ENCODE measurements at regions not wholly inside any gene's neighbourhood (a gene's known extent, or its start where the extent isn't known, plus 50 kb on each side); places are given as distances from the start of the nearest gene placed in this dataset.

- TF ChIP-seq, protein P1, sequence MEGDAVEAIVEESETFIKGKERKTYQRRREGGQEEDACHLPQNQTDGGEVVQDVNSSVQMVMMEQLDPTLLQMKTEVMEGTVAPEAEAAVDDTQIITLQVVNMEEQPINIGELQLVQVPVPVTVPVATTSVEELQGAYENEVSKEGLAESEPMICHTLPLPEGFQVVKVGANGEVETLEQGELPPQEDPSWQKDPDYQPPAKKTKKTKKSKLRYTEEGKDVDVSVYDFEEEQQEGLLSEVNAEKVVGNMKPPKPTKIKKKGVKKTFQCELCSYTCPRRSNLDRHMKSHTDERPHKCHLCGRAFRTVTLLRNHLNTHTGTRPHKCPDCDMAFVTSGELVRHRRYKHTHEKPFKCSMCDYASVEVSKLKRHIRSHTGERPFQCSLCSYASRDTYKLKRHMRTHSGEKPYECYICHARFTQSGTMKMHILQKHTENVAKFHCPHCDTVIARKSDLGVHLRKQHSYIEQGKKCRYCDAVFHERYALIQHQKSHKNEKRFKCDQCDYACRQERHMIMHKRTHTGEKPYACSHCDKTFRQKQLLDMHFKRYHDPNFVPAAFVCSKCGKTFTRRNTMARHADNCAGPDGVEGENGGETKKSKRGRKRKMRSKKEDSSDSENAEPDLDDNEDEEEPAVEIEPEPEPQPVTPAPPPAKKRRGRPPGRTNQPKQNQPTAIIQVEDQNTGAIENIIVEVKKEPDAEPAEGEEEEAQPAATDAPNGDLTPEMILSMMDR (IDR thresholded peaks at IDR 0.05): no peak
- no peak for TF ChIP-seq POLR2A (IDR thresholded peaks at IDR 0.05)
- no peak for TF ChIP-seq POLR2AphosphoS5 (IDR thresholded peaks at IDR 0.05)
- TF ChIP-seq EP300 (IDR thresholded peaks at IDR 0.05): no peak
Measured at GRCh38 chr21:26388731-26389231, 184.3 kb downstream of the CYYR1 start.
